ENCODE measurements at regions not wholly inside any gene's neighbourhood (a gene's known extent, or its start where the extent isn't known, plus 50 kb on each side); places are given as distances from the start of the nearest gene placed in this dataset.
A peak's percentile ranks its signal among the peaks of the same experiment; 100 is the strongest.
"Not testable (repeated sequence)": the region's sequence is repeated elsewhere in the genome, so short reads cannot be mapped to it uniquely, and the experiment has no call there.

DNA sequence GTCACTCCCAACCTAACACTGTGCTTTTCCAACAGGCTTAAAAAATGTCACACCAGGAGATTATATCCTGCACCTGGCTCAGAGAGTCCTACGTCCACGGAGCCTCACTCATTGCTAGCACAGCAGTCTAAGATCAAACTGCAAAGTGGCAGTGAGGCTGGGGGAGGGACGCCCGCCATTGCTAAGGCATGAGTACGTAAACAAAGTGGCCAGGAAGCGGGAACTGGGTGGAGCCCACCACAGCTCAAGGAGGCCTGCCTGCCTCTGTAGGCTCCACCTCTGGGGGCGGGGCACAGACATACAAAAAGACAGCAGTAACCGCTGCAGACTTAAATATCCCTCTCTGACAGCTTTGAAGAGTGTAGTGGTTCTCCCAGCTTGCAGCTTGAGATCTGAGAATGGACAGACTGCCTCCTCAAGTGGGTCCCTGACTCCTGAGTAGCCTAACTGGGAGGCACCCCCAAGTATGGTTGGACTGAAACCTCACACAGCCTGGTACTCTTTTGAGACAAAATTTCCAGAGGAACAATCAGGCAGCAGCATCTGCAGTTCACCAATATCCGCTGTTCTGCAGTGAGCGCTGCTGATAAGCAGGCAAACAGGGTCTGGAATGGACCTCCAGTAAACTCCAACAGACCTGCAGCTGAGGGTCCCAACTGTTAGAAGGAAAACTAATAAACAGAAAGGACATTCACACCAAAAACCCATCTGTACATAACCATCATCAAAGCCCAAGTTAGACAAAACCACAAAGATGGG lies 2986.4 kb upstream of the OR11H1 start:
- not testable (repeated sequence) for DNase-seq

DNA sequence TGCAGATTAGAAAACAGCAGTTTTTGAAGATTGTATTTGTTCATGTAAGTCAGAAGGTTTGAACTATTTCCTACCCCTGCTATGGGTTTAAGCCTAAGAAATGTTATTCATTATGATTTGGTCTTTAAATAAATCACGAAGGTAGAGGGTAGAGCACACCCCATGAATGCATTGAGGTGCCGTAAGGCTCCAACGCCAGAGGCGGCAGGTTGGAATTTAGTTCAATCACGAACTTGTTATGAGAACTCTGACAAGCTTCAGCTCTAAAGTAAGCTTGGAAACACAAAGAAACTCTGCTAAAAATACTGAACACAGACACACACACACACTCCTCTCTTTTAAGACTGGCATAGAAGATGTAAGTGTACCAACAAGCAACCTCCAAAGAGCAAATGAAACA lies 2974.6 kb upstream of the OR11H1 start:
- not testable (repeated sequence) for DNase-seq

DNA sequence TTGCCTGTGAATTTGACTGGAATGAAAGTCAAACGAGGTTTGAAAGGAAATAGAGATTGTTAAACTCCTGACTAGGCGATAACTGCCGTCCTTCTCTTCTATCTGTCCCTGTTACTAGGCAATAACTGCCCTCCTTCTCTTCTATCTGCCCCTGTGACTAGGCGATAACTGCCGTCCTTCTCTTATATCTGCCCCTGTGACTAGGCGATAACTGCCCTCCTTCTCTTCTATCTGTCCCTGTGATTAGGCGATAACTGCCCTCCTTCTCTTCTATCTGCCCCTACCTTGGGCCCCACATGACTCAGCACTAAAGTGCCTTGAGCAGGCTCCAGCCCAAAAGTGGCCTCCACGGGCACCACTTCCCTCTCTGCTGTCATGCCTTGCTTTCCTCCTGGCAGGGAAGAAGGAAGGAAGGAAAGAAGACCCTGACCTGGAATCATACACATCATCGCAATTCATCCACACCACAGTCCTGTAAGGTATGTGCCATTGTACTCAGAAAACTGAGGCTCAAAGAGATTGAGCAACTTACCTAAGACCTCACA lies 2973.3 kb upstream of the OR11H1 start:
- not testable (repeated sequence) for DNase-seq

DNA sequence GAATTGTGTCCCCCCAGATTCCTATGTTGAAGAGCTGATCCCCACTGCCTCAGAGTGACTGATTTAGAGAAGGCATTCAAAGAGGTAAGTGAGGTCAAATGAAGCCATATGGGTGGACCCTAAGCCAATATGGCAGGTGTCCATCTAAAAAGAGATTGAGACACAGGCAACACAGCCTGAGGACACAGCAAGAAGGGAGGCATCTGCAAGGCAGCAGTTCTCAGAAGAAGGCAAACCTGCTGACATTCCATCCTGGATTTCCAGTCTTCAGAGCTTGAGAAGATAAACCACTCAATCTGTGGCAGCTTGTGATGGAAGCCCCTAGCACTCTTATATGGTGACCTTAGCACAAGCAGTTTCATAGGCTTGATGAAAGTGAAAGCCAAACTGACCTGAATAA lies 2956.5 kb upstream of the OR11H1 start:
- not testable (repeated sequence) for DNase-seq

DNA sequence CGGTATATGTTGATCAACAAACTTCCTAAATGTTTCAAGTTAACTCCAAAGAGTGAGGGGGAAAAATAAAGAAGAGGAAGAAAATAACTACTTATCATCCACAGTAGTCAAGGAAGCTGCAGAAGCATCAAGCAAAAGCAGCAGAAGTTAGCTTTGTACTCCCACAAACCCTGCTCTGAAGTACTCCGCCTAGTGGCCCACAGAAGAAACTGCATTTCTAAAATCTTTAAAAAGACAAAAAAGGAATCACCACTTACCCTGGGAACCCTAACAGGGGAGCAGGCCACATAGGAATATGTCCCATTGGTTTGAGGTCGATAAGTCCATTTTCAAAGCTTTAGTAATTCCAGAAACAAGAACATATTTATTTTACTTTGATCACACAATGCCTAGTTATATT lies 2948.3 kb upstream of the OR11H1 start:
- DNase-seq: not testable (repeated sequence)

DNA sequence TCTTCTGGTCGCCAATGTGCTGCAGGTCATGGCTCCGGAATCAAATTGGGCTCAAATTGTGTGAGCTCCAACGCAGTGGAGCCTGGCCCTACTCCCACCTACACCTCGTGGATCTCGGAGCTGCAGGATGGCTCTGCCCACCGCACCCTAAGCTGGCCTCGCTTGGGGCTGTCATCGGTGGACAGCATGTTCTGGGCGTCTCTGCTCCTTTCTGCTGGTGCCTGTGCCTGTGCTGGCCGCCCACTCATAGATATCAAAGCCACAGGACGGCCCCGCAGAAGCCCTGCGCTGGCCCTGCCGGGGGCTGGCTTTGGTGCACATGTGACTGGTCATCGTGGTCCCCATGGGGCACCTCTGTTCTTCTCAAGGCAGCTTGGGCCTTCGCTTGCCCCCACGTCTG lies 2943.5 kb upstream of the OR11H1 start:
- not testable (repeated sequence) for DNase-seq

DNA sequence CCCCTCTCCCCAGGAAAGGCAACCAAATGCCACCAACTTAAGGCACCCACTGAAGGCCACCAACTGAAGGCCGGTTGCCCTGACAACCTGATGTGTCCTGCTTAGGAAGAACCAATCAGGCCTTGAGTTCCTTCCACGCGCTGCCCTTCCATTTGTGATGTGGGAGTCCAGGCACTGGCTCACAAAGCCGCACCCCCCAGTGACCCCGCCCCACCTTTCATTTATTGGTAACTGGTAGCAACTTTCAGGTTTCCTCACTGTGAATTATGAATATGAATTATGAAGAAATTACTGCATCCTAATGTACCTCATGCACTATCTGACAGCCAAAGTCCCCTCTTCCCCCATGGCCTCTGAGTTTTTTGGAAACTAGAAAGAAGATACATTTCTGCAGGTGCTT lies 2943.1 kb upstream of the OR11H1 start:
- DNase-seq: not testable (repeated sequence)

DNA sequence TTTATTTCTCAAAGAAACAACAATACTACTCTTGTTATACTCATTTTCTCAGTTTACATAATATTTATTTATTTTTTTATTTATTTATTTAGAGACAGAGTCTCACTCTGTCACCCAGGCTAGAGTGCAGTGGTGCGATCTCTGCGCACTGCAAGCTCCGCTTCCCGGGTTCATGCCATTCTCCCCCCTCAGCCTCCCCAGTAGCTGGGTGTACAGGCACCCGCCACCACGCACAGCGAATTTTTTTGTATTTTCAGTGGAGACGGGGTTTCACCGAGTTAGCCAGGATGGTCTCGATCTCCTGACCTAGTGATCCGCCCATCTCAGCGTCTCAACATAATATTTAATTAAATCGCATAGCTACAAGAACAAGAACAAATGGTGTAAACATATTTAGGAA lies 2932.3 kb upstream of the OR11H1 start:
- not testable (repeated sequence) for DNase-seq

DNA sequence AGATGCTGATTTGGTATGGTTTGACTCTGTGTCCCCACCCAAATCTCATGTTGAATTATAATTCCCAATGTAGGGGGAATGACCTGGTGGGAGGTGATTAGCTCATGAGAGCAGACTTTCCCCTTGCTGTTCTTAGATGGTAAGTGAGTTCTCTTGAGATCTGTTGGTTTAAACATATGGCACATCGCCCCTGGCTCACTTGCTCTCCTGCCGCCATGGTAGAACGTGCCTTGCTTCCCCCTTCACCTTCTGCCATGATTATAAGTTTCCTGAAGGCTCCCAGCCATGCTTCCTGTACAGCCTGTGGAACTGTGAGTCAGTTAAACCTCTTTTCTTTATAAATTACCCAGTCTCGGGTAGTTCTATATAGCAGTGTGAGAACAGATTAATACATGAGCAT lies 2930.2 kb upstream of the OR11H1 start:
- DNase-seq: not testable (repeated sequence)

DNA sequence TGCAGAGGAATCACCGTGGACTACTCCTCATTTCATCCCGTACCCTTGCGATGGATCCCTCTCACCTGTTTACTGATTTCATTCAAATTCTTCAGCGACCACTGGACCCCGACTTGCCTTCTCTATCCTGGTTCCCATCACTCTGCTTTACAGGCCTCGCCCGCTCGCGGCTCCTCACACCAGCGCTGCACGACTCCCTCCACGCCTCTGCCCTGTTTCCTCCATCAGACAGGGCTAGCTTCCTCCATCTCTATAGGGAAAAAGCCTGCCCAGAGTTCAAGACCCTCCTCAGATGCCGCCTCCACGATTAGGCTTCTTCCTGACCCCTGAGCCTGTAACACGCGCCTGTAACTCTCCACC lies 2926.5 kb upstream of the OR11H1 start:
- not testable (repeated sequence) for DNase-seq

DNA sequence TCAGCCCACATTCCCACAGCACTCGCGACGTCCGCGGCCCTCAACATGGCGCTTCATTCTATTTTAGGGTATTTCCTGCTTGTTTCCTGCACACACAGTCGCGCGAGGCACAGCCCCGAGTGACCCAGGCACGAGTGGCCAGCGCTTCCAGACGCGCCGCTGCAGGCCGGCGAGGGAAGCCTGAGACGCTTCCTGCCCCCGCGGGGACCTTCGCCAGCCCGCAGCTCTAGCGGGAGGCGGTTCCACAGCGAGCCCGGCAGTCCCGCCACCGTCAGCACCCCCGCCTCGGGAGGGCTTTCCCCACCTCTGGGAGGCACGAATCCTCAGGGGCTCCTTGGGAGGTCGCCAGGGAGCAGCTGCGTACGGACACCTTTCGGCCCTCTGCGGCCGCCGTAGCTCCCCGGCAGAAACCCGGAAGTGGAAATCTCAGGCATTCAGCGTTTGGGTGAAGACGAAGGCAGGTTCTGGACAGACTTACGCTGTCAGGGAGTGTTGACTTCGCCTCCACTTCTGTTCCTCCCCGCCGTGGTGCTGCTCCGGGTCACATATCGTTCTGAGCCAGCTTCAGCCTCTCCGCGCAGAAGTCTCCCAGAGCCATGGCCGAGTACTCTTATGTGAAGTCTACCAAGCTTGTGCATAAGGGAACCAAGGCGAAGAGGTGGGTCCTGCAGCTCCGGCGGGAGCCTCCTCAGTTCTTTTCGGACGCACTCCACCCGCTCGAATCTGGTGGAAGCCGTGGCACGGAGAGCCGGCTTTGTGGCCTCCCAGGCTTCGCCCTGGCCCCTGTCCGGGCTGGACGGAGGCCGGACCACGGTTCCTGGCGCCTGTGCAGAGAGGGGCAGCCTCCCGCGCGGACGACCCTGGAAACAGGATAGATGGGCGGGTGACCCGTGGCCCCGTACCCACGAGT lies 2925.9 kb upstream of the OR11H1 start:
- DNase-seq: peak; percentile 18

DNA sequence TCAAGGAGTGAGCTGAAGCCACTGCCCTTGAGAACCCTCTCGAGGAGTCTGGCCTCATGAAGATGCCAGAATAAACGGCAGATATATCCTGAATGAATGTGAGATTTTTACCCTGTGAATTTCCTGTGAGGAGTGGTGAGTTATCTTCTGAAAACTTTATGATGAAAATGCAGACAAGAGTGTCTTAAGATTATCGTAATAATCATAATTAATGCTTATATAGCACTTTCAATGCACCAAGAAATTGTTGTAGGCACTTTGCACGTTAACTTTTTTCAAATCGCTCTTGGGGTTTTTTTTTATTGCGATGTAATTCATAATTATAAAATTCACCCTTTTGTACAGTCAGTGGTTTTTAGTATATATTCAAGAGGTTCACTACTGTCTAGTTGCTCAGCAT lies 2924.6 kb upstream of the OR11H1 start:
- not testable (repeated sequence) for DNase-seq

DNA sequence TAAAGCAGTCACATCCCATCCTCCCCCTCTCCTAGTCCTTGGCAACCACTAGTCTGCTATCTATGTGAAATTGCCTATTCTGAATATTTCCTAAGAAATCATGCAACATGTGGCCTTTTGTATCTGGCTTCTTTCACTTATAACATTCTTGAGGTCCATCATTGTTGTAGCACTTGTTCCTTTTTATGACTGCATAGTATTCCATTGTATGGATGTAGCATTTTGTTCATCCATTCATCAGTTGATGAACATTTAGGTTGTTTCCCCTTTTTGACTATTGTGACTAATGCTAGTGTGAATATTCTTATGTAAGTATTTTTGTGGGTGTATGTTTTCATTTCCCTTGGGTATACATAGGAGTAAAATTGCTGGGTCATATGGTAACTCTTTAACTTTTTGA lies 2924.2 kb upstream of the OR11H1 start:
- not testable (repeated sequence) for DNase-seq

DNA sequence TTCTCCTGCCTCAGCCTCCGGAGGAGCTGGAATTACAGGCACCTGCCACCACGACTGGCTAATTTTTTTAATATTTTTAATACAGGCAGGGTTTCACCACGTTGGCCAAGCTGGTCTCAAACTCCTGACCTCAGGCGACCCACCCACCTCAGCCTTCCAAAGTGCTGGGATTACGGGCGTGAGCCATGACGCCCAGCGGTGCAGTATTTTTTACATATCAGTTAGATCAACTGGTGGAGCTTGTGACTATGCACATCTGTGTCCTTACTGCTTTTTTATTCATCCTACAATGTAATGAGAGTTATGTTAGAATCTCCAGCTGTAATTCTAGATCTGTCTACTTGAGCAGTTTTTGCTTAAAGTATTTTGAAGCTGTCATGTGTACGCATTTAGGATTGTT lies 2919.5 kb upstream of the OR11H1 start:
- DNase-seq: not testable (repeated sequence)

DNA sequence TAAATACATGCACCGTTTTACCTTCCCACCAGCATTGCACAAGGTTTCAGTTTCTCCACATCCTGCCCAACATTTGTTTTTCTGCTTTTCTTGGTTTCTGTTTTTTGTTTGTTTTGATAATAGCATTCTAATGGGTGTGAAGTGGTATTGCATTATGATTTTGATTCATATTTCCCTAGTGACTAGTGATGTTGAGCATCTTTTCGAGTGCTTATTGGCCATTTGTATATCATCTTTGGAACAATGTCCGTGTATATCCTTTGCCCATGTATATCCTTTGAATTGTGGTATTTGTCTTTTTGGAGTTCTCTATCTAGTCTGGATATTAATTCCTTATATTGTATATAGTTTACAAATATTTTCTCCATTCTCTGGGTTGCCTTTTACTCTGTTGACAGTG lies 2914.8 kb upstream of the OR11H1 start:
- DNase-seq: no peak

DNA sequence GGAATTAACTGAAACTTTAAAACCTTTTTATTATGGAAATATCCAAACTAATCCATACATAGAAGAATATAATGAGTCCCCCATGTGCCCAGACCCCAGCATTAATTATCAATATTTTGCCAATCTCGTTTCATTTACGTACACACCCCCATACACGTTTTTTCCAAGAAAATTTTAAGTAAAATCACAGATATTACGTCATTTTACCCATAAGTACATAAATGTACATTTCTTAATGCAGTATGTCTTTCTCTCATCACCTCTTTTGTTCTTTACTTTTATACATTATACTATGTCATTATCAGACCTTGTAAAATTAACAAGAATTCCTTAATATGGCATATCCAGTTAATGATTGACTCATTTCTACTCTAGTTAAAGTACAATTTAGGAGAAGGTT lies 2914.1 kb upstream of the OR11H1 start:
- not testable (repeated sequence) for DNase-seq

DNA sequence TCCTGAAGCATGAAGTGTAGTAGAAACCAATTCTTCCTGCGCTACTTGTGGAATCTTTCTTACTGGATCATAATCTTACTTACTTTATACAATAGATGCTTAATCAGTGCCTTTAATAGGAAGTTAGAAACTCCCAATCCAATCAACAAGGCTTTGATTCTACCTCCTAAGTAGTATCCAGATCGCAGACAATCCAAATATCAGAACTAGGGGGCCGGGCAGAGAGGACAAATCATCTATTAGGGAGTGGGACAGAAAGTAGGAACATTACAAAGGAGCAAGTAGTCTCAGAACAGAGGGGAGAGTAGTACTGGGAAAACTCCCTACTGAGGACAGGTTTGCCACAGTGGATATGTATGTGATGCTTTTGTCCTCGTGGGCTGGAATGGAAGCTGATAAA lies 2901.1 kb upstream of the OR11H1 start:
- DNase-seq: not testable (repeated sequence)

DNA sequence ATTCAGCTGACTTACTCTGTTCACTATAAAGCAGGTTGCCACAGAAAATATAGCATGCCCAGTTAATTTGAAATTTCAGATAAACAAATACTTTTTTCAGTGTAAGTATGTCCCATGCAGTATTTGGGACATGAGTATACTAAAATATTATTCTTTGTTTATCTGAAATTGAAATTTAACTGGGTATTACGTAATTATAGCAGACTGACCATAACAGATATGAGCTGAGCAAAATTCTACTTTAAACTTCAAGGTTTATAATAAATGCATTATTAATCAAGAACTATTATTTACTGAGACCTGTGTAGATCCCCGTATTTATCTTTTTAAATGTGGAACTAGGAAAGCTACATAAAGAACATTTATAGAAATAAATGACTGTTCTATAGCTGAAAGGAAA lies 2898.2 kb upstream of the OR11H1 start:
- not testable (repeated sequence) for DNase-seq

DNA sequence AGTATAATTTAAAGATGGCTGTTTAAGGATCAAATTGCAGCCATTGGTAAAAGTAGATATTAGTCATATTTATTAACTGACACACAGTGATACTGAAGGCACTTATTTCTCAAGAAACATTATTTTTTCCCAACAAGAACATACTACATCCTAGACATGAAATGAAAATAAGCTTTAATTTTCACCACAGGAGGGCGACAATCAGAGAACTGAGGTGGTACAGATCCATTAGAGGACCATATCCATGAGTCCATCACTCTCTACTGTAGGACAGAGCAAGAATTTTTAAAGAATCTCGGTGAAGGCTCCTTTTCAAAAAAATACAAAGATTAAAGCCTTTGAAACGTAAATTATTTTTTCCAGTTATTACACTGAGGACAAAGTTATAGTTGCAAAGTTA lies 2897.0 kb upstream of the OR11H1 start:
- DNase-seq: not testable (repeated sequence)

DNA sequence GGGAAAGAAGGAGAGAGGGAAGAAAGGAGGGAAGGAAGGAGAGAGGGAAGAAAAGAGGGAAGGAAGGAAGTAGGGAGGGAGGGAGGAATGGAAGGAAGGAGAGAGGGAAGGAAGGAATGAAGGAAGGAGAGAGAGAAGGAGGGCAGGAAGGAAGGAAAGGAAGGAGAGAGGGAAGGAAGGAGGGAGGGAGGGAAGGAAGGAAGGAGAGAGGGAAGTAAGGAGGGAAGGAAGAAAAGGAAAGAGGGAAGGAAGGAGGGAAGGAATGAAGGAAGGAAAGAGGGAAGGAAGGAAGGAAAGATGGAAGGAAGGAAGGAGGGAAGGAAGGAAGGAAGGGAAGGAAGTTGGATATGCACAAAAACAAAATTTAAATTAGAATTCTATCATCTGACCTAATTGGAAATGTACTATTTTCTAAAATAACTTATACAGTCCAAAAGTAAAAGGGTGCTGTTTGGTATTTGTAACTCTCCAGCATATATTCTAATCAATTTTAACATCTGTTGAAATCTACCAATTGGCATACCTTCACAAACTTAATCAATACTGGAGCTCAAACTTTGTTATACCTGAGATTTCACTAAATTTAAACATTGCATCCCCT lies 2890.3 kb upstream of the OR11H1 start:
- not testable (repeated sequence) for DNase-seq

DNA sequence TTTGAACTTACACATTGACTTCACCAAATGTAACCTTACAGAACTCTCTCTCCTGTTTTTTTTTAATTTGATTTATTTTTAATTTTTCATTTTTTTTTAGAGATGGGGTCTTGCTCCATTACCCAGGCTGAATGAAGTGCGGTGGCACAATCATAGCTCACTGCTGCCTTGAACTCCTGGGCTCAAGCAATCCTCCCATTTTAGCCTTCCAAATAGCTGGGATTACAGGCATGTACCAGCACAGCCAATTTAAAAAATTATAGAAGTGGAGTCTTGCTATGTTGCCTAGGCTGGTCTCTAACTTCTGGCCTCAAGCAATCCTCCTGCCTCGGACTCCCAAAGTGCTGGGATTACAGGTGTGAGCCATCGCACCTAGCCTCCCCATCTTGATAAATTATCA lies 2889.7 kb upstream of the OR11H1 start:
- DNase-seq: not testable (repeated sequence)
